Testis (tissue), 2 donors: ENCODE measurements at regions not wholly inside any gene's neighbourhood (a gene's known extent, or its start where the extent isn't known, plus 50 kb on each side); places are given as distances from the start of the nearest gene placed in this dataset.

Experiments
- DNase-seq: peaks from one replicate; pipeline ENCODE4 v3.0.0-alpha.2; 2019
- H3K27ac ChIP-seq, 2 donors: fragments of 200-600 bp; sonication (generic); one replicate each; pipeline ENCODE4 v1.5.1; 2019
- H3K27me3 ChIP-seq: fragments of 200-600 bp; sonication (generic); one replicate; pipeline ENCODE4 v1.5.1; 2019
- H3K36me3 ChIP-seq: fragments of 200-600 bp; sonication (generic); one replicate; pipeline ENCODE4 v1.5.1; 2017; ENCODE audit warnings: low read depth; ENCODE audit errors: missing control alignments
- H3K4me1 ChIP-seq: fragments of 200-600 bp; sonication (generic); one replicate; pipeline ENCODE4 v1.5.1; 2019
- H3K4me3 ChIP-seq, 2 donors: fragments of 200-600 bp; sonication (generic); one replicate each; pipeline ENCODE4 v1.5.1; 2017 to 2019
- H3K9me3 ChIP-seq: fragments of 200-600 bp; sonication (generic); one replicate; pipeline ENCODE4 v1.5.1; 2017
- POLR2A ChIP-seq: fragments of 450-650 bp; IDR thresholded peaks from one replicate; pipeline ENCODE4 v1.6.1; 2017; ENCODE audit warnings: antibody characterized with exemption, mild to moderate bottlenecking, moderate library complexity
- WGBS, 2 donors: methylation state at CpG; one replicate each; pipeline ENCODE4 v1.1.5; 2018; 5-methylcytosine and 5-hydroxymethylcytosine counted together
- intact Hi-C: fragments of 100-400 bp; cut with DNase I; formaldehyde crosslinking; loops from one replicate; pipeline ENCODE4 v1.15.1; 2023; ENCODE audit warnings: low total_unique reads
- TF ChIP-seq, protein P1 (sequence below), 3 experiments: fragments of 450-650 bp in 2 of 3; fragments of 200-600 bp in 1 of 3; sonication (generic) in 1 of 3; IDR thresholded peaks; one replicate each; pipeline ENCODE4 v1.5.1; 2016 to 2019; ENCODE audit warnings: antibody characterized with exemption in 3 of 3, mild to moderate bottlenecking in 2 of 3, moderate library complexity in 1 of 3

DNA sequence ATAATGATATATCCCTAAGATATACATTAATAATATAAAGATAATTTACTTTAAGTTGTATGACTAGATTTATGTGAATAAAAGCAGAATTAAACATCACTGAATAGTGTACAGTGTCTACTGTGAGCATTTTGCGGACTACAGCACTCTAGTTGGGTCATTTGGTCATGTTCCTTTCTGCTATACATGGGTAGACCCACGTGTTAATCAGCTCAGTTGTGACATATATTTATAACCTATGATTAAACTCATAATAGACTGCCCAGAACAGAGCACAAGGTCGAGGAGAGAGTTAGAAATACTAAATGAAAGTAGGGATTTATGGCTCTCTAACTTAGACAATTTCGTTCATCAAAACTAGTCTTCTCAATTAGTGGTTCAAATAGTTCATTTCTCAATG lies 852.7 kb downstream of the EPHA7 start:
- TF ChIP-seq POLR2A, result no peak
- TF ChIP-seq, protein P1, sequence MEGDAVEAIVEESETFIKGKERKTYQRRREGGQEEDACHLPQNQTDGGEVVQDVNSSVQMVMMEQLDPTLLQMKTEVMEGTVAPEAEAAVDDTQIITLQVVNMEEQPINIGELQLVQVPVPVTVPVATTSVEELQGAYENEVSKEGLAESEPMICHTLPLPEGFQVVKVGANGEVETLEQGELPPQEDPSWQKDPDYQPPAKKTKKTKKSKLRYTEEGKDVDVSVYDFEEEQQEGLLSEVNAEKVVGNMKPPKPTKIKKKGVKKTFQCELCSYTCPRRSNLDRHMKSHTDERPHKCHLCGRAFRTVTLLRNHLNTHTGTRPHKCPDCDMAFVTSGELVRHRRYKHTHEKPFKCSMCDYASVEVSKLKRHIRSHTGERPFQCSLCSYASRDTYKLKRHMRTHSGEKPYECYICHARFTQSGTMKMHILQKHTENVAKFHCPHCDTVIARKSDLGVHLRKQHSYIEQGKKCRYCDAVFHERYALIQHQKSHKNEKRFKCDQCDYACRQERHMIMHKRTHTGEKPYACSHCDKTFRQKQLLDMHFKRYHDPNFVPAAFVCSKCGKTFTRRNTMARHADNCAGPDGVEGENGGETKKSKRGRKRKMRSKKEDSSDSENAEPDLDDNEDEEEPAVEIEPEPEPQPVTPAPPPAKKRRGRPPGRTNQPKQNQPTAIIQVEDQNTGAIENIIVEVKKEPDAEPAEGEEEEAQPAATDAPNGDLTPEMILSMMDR (IDR thresholded peaks at IDR 0.05), result no peak
- Histone ChIP-seq H3K36me3 (no peaks in the 10 kb centered on the region), H3K27me3 (no peaks in the 10 kb centered on the region), H3K9me3 (no peaks in the 10 kb centered on the region), H3K4me3 (no peak overlapping the region), H3K27ac (no peak overlapping the region), H3K4me1 (no peaks in the 10 kb centered on the region)
- no peak for DNase-seq
- intact Hi-C loops, result no loop called here
- WGBS, 2 donors, result 50 to 59% methylated on average over 4 of the region's 4 CpGs

DNA sequence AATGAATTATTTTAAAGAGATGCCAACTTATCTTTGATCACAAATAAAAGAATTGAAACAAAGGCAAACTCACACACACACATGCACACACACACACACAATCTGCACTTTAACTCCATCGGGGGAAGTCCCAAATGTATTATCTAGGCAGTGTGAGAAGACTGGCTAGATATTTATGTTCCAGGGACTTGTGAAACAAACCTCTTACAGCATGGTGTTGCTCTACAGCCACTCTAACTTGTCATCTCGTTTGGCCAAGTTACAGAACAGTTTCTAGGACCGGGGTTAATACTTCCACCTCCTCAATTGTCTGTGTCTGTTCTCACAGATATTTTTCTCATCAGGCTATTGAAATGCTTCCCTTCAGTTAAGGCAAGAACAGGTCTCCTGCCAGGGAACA lies 855.0 kb downstream of the EPHA7 start:
- H3K27me3 ChIP-seq, result no peaks in the 10 kb centered on the region
- no peaks in the 10 kb centered on the region for H3K9me3 ChIP-seq
- TF ChIP-seq, protein P1 (IDR thresholded peaks at IDR 0.05), result no peak
- no peak for TF ChIP-seq POLR2A
- DNase-seq, result no peak
- intact Hi-C loops, result no loop called here
- H3K4me3 ChIP-seq, result no peak overlapping the region
- 74 to 79% methylated on average over 3 of the region's 3 CpGs for WGBS, 2 donors
- H3K4me1 ChIP-seq, result no peaks in the 10 kb centered on the region
- H3K36me3 ChIP-seq, result no peaks in the 10 kb centered on the region
- no peak overlapping the region for H3K27ac ChIP-seq

DNA sequence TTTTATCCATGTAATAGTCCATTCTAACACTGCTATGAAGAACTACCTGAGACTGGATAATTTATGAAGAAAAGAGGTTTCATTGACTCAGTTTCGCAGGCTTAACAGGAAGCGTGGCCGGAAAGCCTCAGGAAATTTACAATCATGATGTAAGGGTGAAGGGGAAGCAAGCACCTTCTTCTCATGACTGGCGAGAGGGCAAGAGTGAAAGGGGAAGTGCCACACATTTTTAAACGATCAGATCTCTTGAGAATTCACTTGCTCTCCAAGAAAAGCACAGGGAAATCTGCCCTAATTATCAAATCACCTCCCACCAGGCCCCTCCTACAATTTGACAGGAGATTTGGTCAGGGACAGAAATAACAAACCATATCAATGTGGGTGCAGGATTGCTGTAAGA lies 859.7 kb downstream of the EPHA7 start:
- H3K4me3 ChIP-seq, result no peak overlapping the region
- no peak for DNase-seq
- WGBS, 2 donors, result 44 to 54% methylated on average over 5 of the region's 5 CpGs
- no peak for TF ChIP-seq POLR2A
- TF ChIP-seq, protein P1 (IDR thresholded peaks at IDR 0.05), result no peak
- H3K27ac ChIP-seq, result no peak overlapping the region
- intact Hi-C loops, result no loop called here
- H3K9me3 ChIP-seq, result no peaks in the 10 kb centered on the region
- H3K4me1 ChIP-seq, result no peaks in the 10 kb centered on the region
- no peaks in the 10 kb centered on the region for H3K36me3 ChIP-seq
- H3K27me3 ChIP-seq, result no peaks in the 10 kb centered on the region

DNA sequence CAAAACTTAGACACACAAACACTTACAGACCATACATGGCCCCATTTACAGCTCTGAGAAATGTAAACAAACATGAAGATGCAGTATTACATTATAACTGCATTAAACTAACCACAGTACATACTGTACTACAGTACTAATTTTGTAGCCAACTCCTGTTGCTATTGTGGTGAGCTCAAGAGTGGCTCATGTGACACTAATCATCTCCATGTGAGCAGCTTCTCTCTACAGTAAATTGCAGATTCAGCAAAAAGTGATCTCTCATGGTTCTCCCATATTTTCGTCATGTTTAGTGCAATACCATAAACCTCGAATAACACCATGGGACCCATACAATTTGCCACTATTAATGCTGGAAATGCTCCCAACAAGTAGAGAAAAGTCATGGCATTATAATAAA lies 860.4 kb downstream of the EPHA7 start:
- Histone ChIP-seq H3K9me3 (no peaks in the 10 kb centered on the region), H3K4me1 (no peaks in the 10 kb centered on the region), H3K27me3 (no peaks in the 10 kb centered on the region), H3K36me3 (no peaks in the 10 kb centered on the region), H3K27ac (no peak overlapping the region), H3K4me3 (no peak overlapping the region)
- no peak for DNase-seq
- TF ChIP-seq, protein P1 (IDR thresholded peaks at IDR 0.05), result no peak
- TF ChIP-seq POLR2A, result no peak
- intact Hi-C loops, result no loop called here
- 84 to 85% methylated on average over 2 of the region's 2 CpGs for WGBS, 2 donors

DNA sequence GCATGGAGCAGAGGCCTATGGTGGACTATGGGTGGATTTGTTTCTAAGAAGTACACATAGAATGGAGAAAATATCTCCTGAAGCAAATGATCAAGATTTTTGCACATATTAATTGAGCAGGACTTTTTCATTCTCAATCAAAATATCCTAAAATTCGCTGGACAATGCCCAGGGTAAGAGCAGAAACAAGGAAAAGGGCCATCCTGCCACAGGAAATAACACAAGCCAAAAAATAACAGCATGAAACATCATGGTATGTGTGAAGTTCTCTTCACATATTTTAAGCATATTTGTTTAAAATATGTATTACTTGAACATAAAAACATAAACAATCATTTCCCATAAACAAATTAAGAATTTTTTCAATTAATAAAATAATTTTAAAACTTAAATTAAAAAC lies 868.9 kb downstream of the EPHA7 start:
- H3K36me3 ChIP-seq, result no peaks in the 10 kb centered on the region
- H3K27me3 ChIP-seq, result no peaks in the 10 kb centered on the region
- no peaks in the 10 kb centered on the region for H3K9me3 ChIP-seq
- H3K4me3 ChIP-seq, result no peak overlapping the region
- no peak overlapping the region for H3K27ac ChIP-seq
- no peaks in the 10 kb centered on the region for H3K4me1 ChIP-seq
- TF ChIP-seq, protein P1 (IDR thresholded peaks at IDR 0.05), result no peak
- no peak for TF ChIP-seq POLR2A
- WGBS, 2 donors, result 42 to 74% methylated on average over 1 of the region's 1 CpG
- no peak for DNase-seq
- intact Hi-C loops, result no loop called here
